HG02759 (cell line): ENCODE measurements at regions not wholly inside any gene's neighbourhood (a gene's known extent, or its start where the extent isn't known, plus 50 kb on each side); places are given as distances from the start of the nearest gene placed in this dataset.

Experiments used
- ATAC-seq: cut with Tn5 transposase; IDR thresholded peaks from one replicate; pipeline ENCODE4 v1.9.1; 2021; ENCODE audit warnings: mild to moderate bottlenecking, moderate library complexity; ENCODE audit not compliant: unreplicated experiment

- ATAC-seq, result no peak
These were observed 75.1 kb upstream of the ZBED5 start for GRCh38 chr11:10932976-10933375.

DNA sequence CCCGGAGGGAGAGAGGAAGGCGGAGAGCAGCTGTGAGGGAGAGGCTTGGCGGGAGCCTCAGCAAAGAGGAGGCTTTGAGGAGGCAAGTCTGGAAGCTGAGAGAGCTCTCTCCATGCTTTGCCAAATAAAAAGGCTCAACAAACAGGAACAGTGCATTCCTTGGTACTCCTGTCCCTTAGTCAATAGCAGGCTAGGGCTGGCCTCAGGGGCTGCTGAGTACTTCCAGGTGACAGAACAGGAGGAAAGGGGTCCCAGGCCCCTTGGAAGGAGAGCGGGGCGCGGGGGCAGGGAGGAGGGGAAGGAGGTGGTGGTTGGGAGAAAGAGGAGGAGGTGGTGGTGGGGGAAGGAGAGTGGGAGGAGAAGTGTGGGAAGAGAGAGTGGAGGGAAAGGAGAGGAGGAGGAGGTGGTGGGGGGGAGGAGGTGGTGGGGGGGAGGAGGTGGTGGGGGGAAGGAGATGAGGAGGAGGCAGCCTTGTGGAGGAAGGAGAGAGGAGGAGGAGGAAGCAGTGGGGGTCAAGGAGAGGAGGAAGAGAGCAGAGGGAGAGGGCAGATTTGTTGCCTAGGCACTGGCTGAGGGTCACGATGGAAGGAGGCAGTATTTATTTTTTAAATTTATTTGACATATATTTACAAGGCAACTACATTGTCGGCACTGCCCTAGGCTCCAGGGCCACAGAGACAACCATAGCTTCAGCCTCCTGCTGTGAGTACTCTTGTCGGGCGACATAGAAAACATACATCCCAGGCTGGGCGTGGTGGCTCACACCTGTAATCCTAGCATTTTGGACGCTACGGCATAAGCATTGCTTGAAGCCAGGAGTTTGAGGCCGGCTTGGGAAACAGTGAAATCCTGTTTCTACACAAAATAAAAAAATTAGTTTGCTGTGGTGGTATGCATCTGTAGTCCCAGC is 74.2 kb upstream of the ZBED5 start:
- no peak for ATAC-seq

- ATAC-seq, result peak; percentile 50
These were observed 73.3 kb upstream of the ZBED5 start for GRCh38 chr11:10930972-10931760.

DNA sequence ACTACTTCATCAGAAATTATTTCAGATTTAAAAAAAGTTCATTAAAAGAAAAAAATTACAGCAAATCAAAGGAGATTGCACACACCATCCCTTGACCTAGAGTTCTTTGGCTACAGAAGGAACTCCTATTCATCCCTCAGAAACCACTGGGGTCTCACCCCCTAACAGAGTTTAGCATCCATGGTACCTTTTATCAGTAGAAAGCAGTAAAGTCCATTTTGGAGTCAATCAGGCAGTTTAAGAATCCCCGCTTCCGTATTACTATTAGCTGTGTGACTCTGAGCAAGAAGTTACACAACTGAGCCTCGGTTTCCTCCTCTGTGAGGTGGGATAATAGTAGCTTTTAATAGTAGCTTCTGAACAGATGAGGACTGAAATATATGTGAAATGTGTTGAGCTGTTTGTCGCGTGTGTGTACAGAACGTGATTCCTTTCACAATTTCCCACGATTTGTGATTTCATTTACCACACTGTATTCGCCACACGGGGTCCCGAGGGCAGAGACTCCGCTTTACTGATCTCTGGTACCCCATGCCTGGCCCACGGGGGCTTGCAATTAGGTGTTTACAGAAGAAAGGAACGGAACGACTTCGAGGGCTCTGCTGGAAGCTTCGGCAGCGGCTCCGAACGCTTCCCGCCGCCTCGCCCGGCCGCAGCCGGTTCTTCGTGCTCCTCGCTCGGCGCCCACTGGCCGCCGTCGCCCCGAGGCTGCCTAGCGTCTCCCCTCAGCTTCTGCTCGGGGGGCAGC is 72.5 kb upstream of the ZBED5 start:
- peak; percentile 12 for ATAC-seq

DNA sequence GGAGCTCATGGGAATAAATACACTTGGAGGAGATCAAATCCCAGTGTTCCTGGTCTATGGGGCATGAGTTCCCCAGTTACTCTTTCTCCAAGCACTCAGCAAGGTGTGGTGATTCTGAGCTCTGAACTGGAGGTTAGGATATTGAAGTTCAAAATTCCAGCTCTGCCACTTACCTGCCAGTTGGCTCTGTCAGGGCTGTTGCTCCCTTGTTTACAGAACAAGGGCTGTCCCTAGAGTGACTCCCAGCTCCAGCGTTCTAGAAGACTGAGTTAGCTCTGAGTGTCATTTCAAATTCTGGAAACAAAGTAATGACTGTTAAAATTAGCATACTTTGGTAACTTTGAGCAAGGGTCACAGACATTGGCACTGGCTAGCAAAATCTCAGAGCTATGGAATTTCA is 69.7 kb upstream of the ZBED5 start:
- no peak for ATAC-seq

- no peak for ATAC-seq
These were observed 69.0 kb upstream of the ZBED5 start for GRCh38 chr11:10926801-10927211.

- ATAC-seq, result no peak
These were observed 67.5 kb upstream of the ZBED5 start for GRCh38 chr11:10925149-10925926.

- ATAC-seq, result no peak
These were observed 66.0 kb upstream of the ZBED5 start for GRCh38 chr11:10923882-10924281.

GRCh38 chr11:10922892-10923291 is 65.0 kb upstream of the ZBED5 start:
- ATAC-seq, result no peak

- no peak for ATAC-seq
These were observed 63.0 kb upstream of the ZBED5 start for GRCh38 chr11:10920875-10921274.

GRCh38 chr11:10920205-10920604 is 62.4 kb upstream of the ZBED5 start:
- ATAC-seq, result no peak

DNA sequence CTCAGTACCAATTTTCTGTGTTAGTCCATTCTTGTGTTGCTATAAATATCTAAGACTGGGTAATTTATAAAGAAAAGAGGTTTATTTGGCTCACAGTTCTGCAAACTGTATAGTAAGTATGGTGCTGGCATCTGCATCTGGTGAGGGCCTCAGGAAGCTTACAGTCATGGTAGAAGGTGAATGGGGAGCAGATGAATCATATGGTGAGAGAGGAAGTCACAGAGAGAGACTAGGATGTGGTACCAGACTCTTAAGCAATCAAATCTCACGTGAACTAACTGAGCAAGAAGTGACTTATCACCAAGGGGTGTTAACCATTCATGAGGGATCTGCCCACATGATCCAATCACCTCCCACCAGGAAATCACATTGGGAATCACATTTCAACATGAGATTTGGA is 60.8 kb upstream of the ZBED5 start:
- ATAC-seq, result no peak

DNA sequence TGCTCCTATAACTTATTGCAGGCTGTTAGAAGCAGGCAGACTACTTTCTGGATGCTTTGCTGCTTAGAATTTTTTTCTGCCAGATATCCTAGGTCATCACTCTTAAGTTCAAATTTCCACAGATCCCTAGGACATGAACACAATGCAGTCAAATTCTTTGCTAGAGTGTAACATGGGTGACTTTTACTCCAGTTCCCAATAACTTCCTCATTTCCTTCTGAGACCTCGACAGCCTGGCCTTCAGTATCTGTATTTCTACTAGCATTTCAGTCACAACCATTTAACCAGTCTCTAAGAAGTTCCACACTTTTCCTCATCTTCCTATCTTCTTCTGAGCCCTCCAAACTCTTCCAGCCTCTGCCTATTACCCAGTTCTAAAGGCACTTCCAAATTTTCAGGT is 60.4 kb upstream of the ZBED5 start:
- no peak for ATAC-seq

- ATAC-seq, result no peak
These were observed 59.9 kb upstream of the ZBED5 start for GRCh38 chr11:10917802-10918201.

DNA sequence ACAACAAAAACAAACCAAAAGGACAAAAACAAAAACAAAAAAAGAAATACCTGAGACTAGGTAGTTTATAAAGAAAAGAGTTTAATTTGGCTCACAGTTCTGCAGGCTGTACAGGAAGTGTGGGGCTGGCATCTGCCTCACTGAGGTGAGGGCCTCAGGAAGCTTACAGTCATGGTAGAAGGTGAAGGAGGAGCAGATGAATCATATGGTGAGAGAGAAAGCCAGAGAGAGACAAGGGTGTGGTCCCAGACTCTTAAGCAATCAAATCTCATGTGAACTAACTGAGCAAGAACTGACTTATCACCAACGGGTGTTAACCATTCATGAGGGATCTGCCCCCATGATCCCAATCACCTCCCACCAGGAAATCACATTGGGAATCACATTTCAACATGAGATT is 58.8 kb upstream of the ZBED5 start:
- no peak for ATAC-seq

GRCh38 chr11:10914050-10914449 is 56.2 kb upstream of the ZBED5 start:
- no peak for ATAC-seq

GRCh38 chr11:10913075-10913474 is 55.2 kb upstream of the ZBED5 start:
- ATAC-seq, result no peak

- ATAC-seq, result no peak
These were observed 54.1 kb upstream of the ZBED5 start for GRCh38 chr11:10911907-10912306.

DNA sequence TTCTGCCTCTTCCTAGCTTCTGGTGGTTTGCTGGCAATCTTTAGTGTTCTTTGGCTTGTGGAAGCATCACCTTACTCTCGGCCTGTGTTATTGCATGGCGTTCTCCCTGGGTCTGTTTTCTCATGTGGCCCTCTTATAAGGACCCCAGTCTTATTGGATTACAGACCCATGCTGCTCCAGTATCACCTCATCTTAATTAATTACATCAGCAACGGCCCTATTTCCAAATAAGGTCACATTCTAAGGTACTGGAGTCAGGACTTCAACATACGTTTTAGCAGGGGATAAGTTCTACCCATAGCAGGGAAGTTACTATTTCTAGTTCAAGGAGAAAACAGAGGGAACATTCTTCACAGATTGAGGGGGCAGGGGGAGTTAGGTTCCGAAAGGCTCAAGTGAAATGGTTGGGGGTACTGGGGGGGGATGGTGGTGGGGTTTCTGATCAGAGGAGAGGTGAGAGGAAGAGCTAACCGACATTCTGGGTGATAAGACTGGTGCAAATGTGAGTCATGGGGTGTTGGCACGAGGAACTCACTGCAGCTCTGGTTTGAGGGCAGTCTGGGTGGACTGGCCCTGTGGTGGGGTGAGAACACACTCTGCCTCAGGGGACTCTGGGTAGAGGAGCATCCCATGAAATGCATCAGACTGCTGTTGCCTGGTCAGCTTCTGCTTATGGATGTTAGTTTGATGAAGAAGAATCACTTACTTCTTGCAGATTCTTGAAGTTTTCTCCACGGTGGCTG is 51.5 kb upstream of the ZBED5 start:
- no peak for ATAC-seq
